Left ventricle myocardium inferior (tissue), 1 donor: ENCODE measurements at regions not wholly inside any gene's neighbourhood (a gene's known extent, or its start where the extent isn't known, plus 50 kb on each side); places are given as distances from the start of the nearest gene placed in this dataset.
"Not testable (repeated sequence)": the region's sequence is repeated elsewhere in the genome, so short reads cannot be mapped to it uniquely, and the experiment has no call there.

Experiments
- DNase-seq: peaks from one replicate; pipeline ENCODE4 v3.0.0-alpha.2; 2020
- H3K27ac ChIP-seq: fragments of 200-600 bp; replicated peaks from 2 replicates; pipeline ENCODE4 v1.8.0; 2021
- H3K27me3 ChIP-seq: fragments of 200-600 bp; 2 replicates; pipeline ENCODE4 v1.8.0; 2021; ENCODE audit warnings: low read depth
- H3K36me3 ChIP-seq: fragments of 200-600 bp; 2 replicates; pipeline ENCODE4 v1.8.0; 2021
- H3K4me1 ChIP-seq: fragments of 200-600 bp; 2 replicates; pipeline ENCODE4 v1.8.0; 2021
- H3K4me3 ChIP-seq: fragments of 200-600 bp; 2 replicates; pipeline ENCODE4 v1.8.0; 2021; ENCODE audit warnings: mild to moderate bottlenecking, moderate library complexity
- H3K9me3 ChIP-seq: fragments of 200-600 bp; replicated peaks from 2 replicates; pipeline ENCODE4 v1.8.0; 2021
- CTCF ChIP-seq: fragments of 200-600 bp; IDR thresholded peaks from 2 replicates; pipeline ENCODE4 v1.8.0; 2021; ENCODE audit warnings: antibody characterized with exemption, mild to moderate bottlenecking, borderline replicate concordance
- intact Hi-C: fragments of 100-400 bp; cut with micrococcal nuclease; formaldehyde crosslinking; loops from one replicate; pipeline ENCODE4 v1.11.0; 2022
- donor health status: DM: no; HTN: yes; CAD: no; lungs with severe emphysema.

- peaks cover 12% of the 10 kb centered on the region for H3K9me3 ChIP-seq
- intact Hi-C loops: no loop called here
- H3K4me1 ChIP-seq: no peaks in the 10 kb centered on the region
- no peaks in the 10 kb centered on the region for H3K27me3 ChIP-seq
- H3K4me3 ChIP-seq: no peak overlapping the region
- H3K36me3 ChIP-seq: no peaks in the 10 kb centered on the region
- TF ChIP-seq CTCF: no peak
- no peak for DNase-seq
- H3K27ac ChIP-seq: no peak overlapping the region
Measured at GRCh38 chr10:10745291-10745690, 272.4 kb upstream of the CELF2 start.

DNA sequence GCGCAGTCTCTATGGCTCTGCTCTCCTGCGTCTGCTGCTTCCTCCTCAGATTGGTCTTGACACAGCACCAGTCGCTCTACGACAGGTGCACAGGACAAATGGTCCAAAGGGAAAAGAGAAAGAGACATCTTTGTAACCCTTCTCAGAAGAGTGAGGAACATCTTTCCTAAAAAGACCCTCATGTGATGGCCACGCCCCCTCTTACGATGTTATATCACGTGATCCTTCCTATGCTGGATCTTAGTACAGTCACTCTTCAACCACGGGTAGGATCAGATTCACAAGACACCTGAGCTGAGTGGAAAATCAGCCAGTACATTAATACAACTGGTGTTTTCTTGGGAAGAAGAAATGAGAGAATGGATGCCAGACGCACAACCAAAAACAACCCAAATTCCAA lies 262.2 kb upstream of the CELF2 start:
- H3K4me1 ChIP-seq: peaks cover 9% of the 10 kb centered on the region
- H3K9me3 ChIP-seq: no peaks in the 10 kb centered on the region
- TF ChIP-seq CTCF: no peak
- no peaks in the 10 kb centered on the region for H3K36me3 ChIP-seq
- no peak overlapping the region for H3K27ac ChIP-seq
- no peak for DNase-seq
- intact Hi-C loops: no loop called here
- H3K4me3 ChIP-seq: no peak overlapping the region
- no peaks in the 10 kb centered on the region for H3K27me3 ChIP-seq

DNA sequence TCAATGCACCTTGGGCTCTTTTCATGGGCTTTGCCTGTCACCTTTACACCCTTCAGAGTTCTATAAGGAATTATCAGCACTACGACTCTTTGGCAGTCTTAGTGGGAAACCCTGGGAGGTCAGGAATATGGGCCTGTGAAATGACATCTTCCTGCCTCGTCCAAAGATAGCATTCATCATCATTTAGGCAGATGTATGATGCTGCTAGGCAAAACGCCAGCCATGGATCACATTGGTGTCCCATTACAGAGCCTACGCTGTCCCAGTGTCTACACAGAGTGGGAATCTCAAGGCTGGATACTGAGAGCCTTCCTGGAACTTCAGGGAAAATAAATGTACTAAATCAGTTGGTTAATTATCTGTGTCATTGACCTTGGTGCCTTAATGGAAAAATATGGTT lies 259.4 kb upstream of the CELF2 start:
- peak; percentile 33 for DNase-seq

DNA sequence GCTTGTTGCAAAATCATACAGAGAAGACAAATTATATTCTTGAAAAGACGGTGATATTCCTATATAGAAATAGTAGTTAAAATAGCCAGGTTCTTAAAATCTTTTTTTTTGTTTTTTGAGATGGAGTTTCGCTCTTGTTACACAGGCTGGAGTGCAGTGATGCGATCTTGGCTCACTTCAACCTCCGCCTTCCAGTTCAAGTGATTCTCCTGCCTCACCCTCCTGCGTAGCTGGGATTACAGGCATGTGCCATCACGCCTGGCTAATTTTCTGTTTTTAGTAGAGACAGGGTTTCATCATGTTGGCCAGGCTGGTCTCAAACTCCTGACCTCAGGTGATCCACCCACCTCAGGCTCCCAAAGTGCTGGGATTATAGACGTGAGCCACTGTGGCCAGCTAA lies 257.9 kb upstream of the CELF2 start:
- H3K27me3 ChIP-seq, H3K4me1 ChIP-seq, H3K4me3 ChIP-seq, DNase-seq, H3K27ac ChIP-seq, H3K36me3 ChIP-seq, H3K9me3 ChIP-seq, intact Hi-C loops: not testable (repeated sequence)

More for the DNA sequence above, 259.4 kb upstream of the CELF2 start:
- no peaks in the 10 kb centered on the region for H3K36me3 ChIP-seq
- H3K27me3 ChIP-seq: no peaks in the 10 kb centered on the region
- intact Hi-C loops: no loop called here
- no peak overlapping the region for H3K27ac ChIP-seq
- H3K4me1 ChIP-seq: peaks cover 5% of the 10 kb centered on the region
- TF ChIP-seq CTCF: no peak
- no peaks in the 10 kb centered on the region for H3K9me3 ChIP-seq
- H3K4me3 ChIP-seq: no peak overlapping the region

GRCh38 chr10:10765017-10765416 lies 252.7 kb upstream of the CELF2 start:
- no peak for DNase-seq
- Histone ChIP-seq H3K36me3 (no peaks in the 10 kb centered on the region), H3K9me3 (no peaks in the 10 kb centered on the region), H3K27ac (no peak overlapping the region), H3K4me1 (no peaks in the 10 kb centered on the region), H3K27me3 (no peaks in the 10 kb centered on the region), H3K4me3 (no peak overlapping the region)
- intact Hi-C loops: no loop called here
- TF ChIP-seq CTCF: no peak

GRCh38 chr10:10772411-10772810 lies 245.3 kb upstream of the CELF2 start:
- no peak for DNase-seq
- Histone ChIP-seq H3K4me1 (no peaks in the 10 kb centered on the region), H3K36me3 (no peaks in the 10 kb centered on the region), H3K9me3 (no peaks in the 10 kb centered on the region), H3K27me3 (no peaks in the 10 kb centered on the region), H3K4me3 (no peak overlapping the region), H3K27ac (no peak overlapping the region)
- intact Hi-C loops: no loop called here
- no peak for TF ChIP-seq CTCF
